ENCODE measurements at regions not wholly inside any gene's neighbourhood (a gene's known extent, or its start where the extent isn't known, plus 50 kb on each side); places are given as distances from the start of the nearest gene placed in this dataset.

DNA sequence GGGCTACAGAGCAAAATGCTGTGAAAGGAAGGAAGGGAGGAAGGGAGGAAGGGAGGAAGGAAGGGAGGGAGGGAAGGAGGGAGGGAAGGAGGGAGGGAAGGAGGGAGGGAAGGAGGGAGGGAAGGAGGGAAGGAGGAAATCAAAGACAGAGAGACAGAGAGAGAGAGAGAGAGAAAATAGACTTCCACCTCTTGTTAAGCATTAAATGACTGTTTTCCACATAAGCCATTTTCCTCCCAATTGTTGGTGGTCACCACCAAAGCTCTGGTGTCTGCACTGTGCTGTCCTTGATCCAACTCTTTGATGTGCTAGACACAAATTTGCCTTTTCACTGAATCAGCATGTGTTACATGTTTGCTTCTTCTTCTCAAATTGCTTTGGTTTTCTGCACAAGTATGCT is 90.7 kb upstream of the INHBA start:
- Histone ChIP-seq H2AK5ac (ENCODE audit: low read length, severe bottlenecking) (no peak overlapping the region), H2AFZ (ENCODE audit: low read depth, low read length) (no peak overlapping the region), H3K4me2 (ENCODE audit: low read length, poor library complexity, severe bottlenecking) (no peak overlapping the region), H3K9me3 (ENCODE audit: control insufficient read depth, low read length) (no peaks in the 10 kb centered on the region), H3K14ac (ENCODE audit: low read length in 2 of 2) (no peak overlapping the region), H2BK120ac (ENCODE audit: low read depth, low read length) (no peak overlapping the region), H3K9ac (ENCODE audit: low read length) (no peak overlapping the region), H3K4me3 (ENCODE audit: insufficient read depth in 1 of 2, low read depth in 1 of 2, low read length in 2 of 2) (no peak overlapping the region), H2BK12ac (ENCODE audit: low read length in 2 of 2) (no peak overlapping the region), H2BK5ac (ENCODE audit: low read depth, low read length, poor library complexity, severe bottlenecking) (no peak overlapping the region), H3K79me1 (replicated peaks; ENCODE audit: low read length, poor library complexity, severe bottlenecking) (no peaks in the 10 kb centered on the region), H3K4ac (ENCODE audit: low read depth in 1 of 2, low read length in 2 of 2) (no peak overlapping the region), H3K23ac (ENCODE audit: low read length in 2 of 2) (no peak overlapping the region), H2BK15ac (ENCODE audit: low read depth, poor library complexity, severe bottlenecking) (no peak overlapping the region), H3K27ac (ENCODE audit: low read length, poor library complexity, severe bottlenecking) (no peak overlapping the region), H3K36me3 (ENCODE audit: control insufficient read depth in 1 of 2, insufficient read depth in 2 of 2, low read depth in 1 of 2, low read length in 2 of 2) (no peaks in the 10 kb centered on the region), H3K4me1 (ENCODE audit: control insufficient read depth, insufficient read depth, low read depth, low read length) (peaks cover 3% of the 10 kb centered on the region), H3K27me3 (ENCODE audit: control insufficient read depth in 1 of 2, insufficient read depth in 1 of 2, low read length in 2 of 2) (no peaks in the 10 kb centered on the region), H4K8ac (ENCODE audit: low read length) (no peak overlapping the region), H4K91ac (ENCODE audit: low read length) (no peak overlapping the region), H3K18ac (ENCODE audit: low read depth in 1 of 2, low read length in 2 of 2) (no peak overlapping the region)
- DNase-seq = no peak

DNA sequence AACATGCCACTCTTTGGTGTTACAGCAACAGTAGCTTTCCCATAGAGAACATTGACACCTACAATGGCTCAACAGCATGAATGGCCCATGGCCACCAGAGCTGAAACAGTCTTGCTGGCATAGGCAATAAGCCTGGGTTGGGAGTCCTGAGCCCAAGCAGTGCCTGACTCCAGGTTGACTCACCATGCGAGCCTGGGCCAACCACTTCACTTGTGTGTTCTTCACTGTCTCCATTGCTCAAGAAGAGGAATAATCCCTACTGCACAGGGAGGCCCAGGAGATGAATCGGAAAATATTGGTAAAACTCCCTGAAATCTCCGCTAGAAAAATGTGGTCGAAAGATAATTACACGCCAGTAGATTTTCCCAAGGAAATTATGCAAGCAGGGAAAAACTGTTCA is 89.2 kb upstream of the INHBA start:
- H2BK120ac ChIP-seq (ENCODE audit: low read depth, low read length) = no peak overlapping the region
- H3K27me3 ChIP-seq (ENCODE audit: control insufficient read depth in 1 of 2, insufficient read depth in 1 of 2, low read length in 2 of 2) = no peaks in the 10 kb centered on the region
- no peak overlapping the region for H2AFZ ChIP-seq (ENCODE audit: low read depth, low read length)
- H3K18ac ChIP-seq (ENCODE audit: low read depth in 1 of 2, low read length in 2 of 2) = no peak overlapping the region
- H3K27ac ChIP-seq (ENCODE audit: low read length, poor library complexity, severe bottlenecking) = no peak overlapping the region
- H2BK15ac ChIP-seq (ENCODE audit: low read depth, poor library complexity, severe bottlenecking) = no peak overlapping the region
- H3K23ac ChIP-seq (ENCODE audit: low read length in 2 of 2) = no peak overlapping the region
- no peak overlapping the region for H2AK5ac ChIP-seq (ENCODE audit: low read length, severe bottlenecking)
- peaks cover 5% of the 10 kb centered on the region for H3K4me1 ChIP-seq (ENCODE audit: control insufficient read depth, insufficient read depth, low read depth, low read length)
- no peaks in the 10 kb centered on the region for H3K79me1 ChIP-seq (replicated peaks; ENCODE audit: low read length, poor library complexity, severe bottlenecking)
- H2BK12ac ChIP-seq (ENCODE audit: low read length in 2 of 2) = no peak overlapping the region
- H4K8ac ChIP-seq (ENCODE audit: low read length) = no peak overlapping the region
- H3K14ac ChIP-seq (ENCODE audit: low read length in 2 of 2) = no peak overlapping the region
- 97% methylated on average over 5 of the region's 5 CpGs for WGBS
- H3K4ac ChIP-seq (ENCODE audit: low read depth in 1 of 2, low read length in 2 of 2) = no peak overlapping the region
- no peaks in the 10 kb centered on the region for H3K36me3 ChIP-seq (ENCODE audit: control insufficient read depth in 1 of 2, insufficient read depth in 2 of 2, low read depth in 1 of 2, low read length in 2 of 2)
- H4K91ac ChIP-seq (ENCODE audit: low read length) = no peak overlapping the region
- H3K4me3 ChIP-seq (ENCODE audit: insufficient read depth in 1 of 2, low read depth in 1 of 2, low read length in 2 of 2) = no peak overlapping the region
- H3K9me3 ChIP-seq (ENCODE audit: control insufficient read depth, low read length) = no peaks in the 10 kb centered on the region
- DNase-seq = no peak
- no peak overlapping the region for H2BK5ac ChIP-seq (ENCODE audit: low read depth, low read length, poor library complexity, severe bottlenecking)
- H3K9ac ChIP-seq (ENCODE audit: low read length) = no peak overlapping the region
- H3K4me2 ChIP-seq (ENCODE audit: low read length, poor library complexity, severe bottlenecking) = no peak overlapping the region

DNA sequence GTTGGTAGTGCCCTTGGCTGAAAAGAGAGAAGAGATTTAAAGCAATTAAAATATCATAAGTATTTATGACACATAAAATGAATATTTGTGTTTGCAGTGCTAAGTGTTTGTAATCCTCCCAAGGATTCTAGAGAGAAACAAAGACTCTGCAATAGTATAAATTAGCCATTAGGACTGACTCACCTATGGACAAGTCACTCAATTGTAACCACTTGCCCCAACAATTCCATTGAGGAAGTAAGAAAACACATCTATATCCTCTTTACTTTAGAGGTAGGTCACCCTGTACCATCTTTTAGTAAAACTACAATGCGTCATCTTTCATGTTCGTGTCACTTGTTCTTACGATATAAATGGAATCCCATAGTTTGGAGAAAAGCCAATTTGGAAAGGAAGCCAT is 85.7 kb upstream of the INHBA start:
- Histone ChIP-seq H3K4ac (ENCODE audit: low read depth in 1 of 2, low read length in 2 of 2) (no peak overlapping the region), H3K4me1 (ENCODE audit: control insufficient read depth, insufficient read depth, low read depth, low read length) (peaks cover 2% of the 10 kb centered on the region), H2BK15ac (ENCODE audit: low read depth, poor library complexity, severe bottlenecking) (no peak overlapping the region), H2BK120ac (ENCODE audit: low read depth, low read length) (no peak overlapping the region), H3K14ac (ENCODE audit: low read length in 2 of 2) (no peak overlapping the region), H3K4me2 (ENCODE audit: low read length, poor library complexity, severe bottlenecking) (no peak overlapping the region), H2AFZ (ENCODE audit: low read depth, low read length) (no peak overlapping the region), H3K9me3 (ENCODE audit: control insufficient read depth, low read length) (no peaks in the 10 kb centered on the region), H3K4me3 (ENCODE audit: insufficient read depth in 1 of 2, low read depth in 1 of 2, low read length in 2 of 2) (no peak overlapping the region), H2BK5ac (ENCODE audit: low read depth, low read length, poor library complexity, severe bottlenecking) (no peak overlapping the region), H2AK5ac (ENCODE audit: low read length, severe bottlenecking) (no peak overlapping the region), H4K91ac (ENCODE audit: low read length) (no peak overlapping the region), H3K36me3 (ENCODE audit: control insufficient read depth in 1 of 2, insufficient read depth in 2 of 2, low read depth in 1 of 2, low read length in 2 of 2) (no peaks in the 10 kb centered on the region), H2BK12ac (ENCODE audit: low read length in 2 of 2) (no peak overlapping the region), H3K23ac (ENCODE audit: low read length in 2 of 2) (no peak overlapping the region), H3K79me1 (replicated peaks; ENCODE audit: low read length, poor library complexity, severe bottlenecking) (no peaks in the 10 kb centered on the region), H3K18ac (ENCODE audit: low read depth in 1 of 2, low read length in 2 of 2) (no peak overlapping the region), H3K27me3 (ENCODE audit: control insufficient read depth in 1 of 2, insufficient read depth in 1 of 2, low read length in 2 of 2) (no peaks in the 10 kb centered on the region), H3K9ac (ENCODE audit: low read length) (no peak overlapping the region), H4K8ac (ENCODE audit: low read length) (no peak overlapping the region), H3K27ac (ENCODE audit: low read length, poor library complexity, severe bottlenecking) (no peak overlapping the region)
- 100% methylated on average over 3 of the region's 3 CpGs for WGBS
- no peak for DNase-seq

DNA sequence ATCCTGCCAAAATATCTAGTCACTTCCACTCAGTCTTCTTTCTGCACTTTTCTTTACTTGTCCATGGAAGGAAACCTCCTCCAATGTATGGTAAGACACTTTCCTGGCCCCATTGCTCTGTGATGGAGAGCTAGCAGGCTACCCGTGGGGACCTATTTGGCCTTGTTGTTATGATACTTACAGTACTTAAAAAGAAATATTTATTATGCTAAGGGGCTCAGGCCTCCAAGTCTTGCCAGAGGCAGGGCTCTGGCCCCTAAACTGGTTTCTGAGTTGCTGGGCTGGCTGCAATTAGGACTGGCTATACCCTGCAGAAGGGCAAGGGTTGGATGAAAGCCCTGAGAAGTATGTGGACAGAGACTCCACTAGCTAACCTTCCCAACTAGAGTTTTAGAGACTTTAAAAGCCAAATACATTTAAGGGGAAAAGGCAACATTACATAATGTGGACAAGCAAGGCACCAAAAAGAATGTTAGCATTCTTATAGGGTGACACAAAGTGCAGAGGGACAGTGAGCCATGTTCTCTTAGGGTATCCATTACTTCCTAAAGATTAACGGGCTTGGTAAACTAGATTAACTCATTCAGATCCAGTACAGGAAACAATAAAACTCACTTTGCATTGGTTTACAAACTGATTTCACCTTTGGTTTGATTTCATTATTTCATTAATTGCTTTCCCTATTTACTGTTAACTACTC is 84.9 kb upstream of the INHBA start:
- H2AFZ ChIP-seq (ENCODE audit: low read depth, low read length) = no peak overlapping the region
- H3K9me3 ChIP-seq (ENCODE audit: control insufficient read depth, low read length) = no peaks in the 10 kb centered on the region
- H3K4me1 ChIP-seq (ENCODE audit: control insufficient read depth, insufficient read depth, low read depth, low read length) = peaks cover 2% of the 10 kb centered on the region
- no peak overlapping the region for H4K91ac ChIP-seq (ENCODE audit: low read length)
- H3K79me1 ChIP-seq (replicated peaks; ENCODE audit: low read length, poor library complexity, severe bottlenecking) = no peaks in the 10 kb centered on the region
- no peak overlapping the region for H3K4me3 ChIP-seq (ENCODE audit: insufficient read depth in 1 of 2, low read depth in 1 of 2, low read length in 2 of 2)
- no peak overlapping the region for H2BK120ac ChIP-seq (ENCODE audit: low read depth, low read length)
- no peak overlapping the region for H2BK15ac ChIP-seq (ENCODE audit: low read depth, poor library complexity, severe bottlenecking)
- no peaks in the 10 kb centered on the region for H3K27me3 ChIP-seq (ENCODE audit: control insufficient read depth in 1 of 2, insufficient read depth in 1 of 2, low read length in 2 of 2)
- no peak for DNase-seq
- H3K18ac ChIP-seq (ENCODE audit: low read depth in 1 of 2, low read length in 2 of 2) = no peak overlapping the region
- H2AK5ac ChIP-seq (ENCODE audit: low read length, severe bottlenecking) = no peak overlapping the region
- peak overlapping the region; percentile 10 for H3K27ac ChIP-seq (ENCODE audit: low read length, poor library complexity, severe bottlenecking)
- no peak overlapping the region for H2BK5ac ChIP-seq (ENCODE audit: low read depth, low read length, poor library complexity, severe bottlenecking)
- no peak overlapping the region for H3K9ac ChIP-seq (ENCODE audit: low read length)
- no peak overlapping the region for H3K14ac ChIP-seq (ENCODE audit: low read length in 2 of 2)
- H3K4me2 ChIP-seq (ENCODE audit: low read length, poor library complexity, severe bottlenecking) = no peak overlapping the region
- no peaks in the 10 kb centered on the region for H3K36me3 ChIP-seq (ENCODE audit: control insufficient read depth in 1 of 2, insufficient read depth in 2 of 2, low read depth in 1 of 2, low read length in 2 of 2)
- WGBS = 17% methylated on average over 1 of the region's 2 CpGs
- H3K23ac ChIP-seq (ENCODE audit: low read length in 2 of 2) = no peak overlapping the region
- no peak overlapping the region for H3K4ac ChIP-seq (ENCODE audit: low read depth in 1 of 2, low read length in 2 of 2)
- no peak overlapping the region for H4K8ac ChIP-seq (ENCODE audit: low read length)
- no peak overlapping the region for H2BK12ac ChIP-seq (ENCODE audit: low read length in 2 of 2)
